ENCODE measurements at regions not wholly inside any gene's neighbourhood (a gene's known extent, or its start where the extent isn't known, plus 50 kb on each side); places are given as distances from the start of the nearest gene placed in this dataset.
"Not testable (repeated sequence)": the region's sequence is repeated elsewhere in the genome, so short reads cannot be mapped to it uniquely, and the experiment has no call there.

DNA sequence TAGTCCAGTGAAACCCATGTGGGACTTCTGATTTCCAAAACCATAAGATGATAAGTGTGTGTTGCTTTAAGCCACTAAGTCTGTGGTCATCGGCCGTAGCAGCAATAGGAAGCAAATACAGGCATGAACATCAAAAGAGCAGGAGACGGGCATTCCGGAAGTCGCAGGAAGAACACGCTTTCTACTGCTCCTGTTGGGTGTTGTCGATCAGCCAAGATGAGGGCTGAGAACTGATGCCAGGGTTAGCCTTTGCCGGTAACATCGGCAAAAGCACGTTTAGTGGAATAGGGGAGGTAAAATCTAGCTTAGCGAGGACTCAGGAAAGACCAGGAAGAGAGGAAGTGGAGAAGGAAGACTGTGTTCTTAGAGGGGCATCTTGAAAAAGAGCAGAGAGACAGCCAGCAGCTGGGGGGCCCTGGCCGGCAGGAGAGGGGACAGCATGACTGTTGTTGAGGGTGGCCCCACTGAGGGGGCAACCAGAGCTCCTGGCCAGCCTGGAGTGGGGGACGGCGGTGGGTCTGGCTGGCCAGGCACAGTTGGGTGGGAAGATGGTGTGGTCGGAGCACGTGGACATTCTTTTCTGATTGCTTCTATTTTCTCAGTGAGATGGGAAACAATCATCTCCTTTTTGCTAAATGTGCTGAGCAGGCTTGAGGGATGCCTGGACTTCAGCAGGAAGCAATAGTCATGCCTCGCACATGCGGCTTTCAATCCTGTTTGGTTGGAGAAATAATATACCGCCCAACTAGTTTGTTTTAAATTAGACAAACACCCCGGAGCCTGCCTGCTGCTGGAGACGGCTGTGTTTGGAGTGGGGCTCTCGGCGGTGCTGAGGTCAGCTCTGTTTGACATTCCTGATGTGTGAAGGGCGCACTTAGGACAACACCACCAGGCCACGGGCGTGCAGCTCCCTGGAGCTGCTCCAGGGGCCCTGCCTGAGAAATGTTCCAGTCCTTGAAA is 109.9 kb downstream of the METRNL start:
- no peak for DNase-seq (ENCODE audit: low read depth)
- H3K4me3 ChIP-seq (ENCODE audit: control insufficient read depth, low read depth, low read length) = no peak overlapping the region
- TF ChIP-seq, protein P1, sequence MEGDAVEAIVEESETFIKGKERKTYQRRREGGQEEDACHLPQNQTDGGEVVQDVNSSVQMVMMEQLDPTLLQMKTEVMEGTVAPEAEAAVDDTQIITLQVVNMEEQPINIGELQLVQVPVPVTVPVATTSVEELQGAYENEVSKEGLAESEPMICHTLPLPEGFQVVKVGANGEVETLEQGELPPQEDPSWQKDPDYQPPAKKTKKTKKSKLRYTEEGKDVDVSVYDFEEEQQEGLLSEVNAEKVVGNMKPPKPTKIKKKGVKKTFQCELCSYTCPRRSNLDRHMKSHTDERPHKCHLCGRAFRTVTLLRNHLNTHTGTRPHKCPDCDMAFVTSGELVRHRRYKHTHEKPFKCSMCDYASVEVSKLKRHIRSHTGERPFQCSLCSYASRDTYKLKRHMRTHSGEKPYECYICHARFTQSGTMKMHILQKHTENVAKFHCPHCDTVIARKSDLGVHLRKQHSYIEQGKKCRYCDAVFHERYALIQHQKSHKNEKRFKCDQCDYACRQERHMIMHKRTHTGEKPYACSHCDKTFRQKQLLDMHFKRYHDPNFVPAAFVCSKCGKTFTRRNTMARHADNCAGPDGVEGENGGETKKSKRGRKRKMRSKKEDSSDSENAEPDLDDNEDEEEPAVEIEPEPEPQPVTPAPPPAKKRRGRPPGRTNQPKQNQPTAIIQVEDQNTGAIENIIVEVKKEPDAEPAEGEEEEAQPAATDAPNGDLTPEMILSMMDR (IDR thresholded peaks at IDR 0.05; ENCODE audit: control insufficient read depth, insufficient read depth, low read depth, low read length, missing control alignments) = no peak

DNA sequence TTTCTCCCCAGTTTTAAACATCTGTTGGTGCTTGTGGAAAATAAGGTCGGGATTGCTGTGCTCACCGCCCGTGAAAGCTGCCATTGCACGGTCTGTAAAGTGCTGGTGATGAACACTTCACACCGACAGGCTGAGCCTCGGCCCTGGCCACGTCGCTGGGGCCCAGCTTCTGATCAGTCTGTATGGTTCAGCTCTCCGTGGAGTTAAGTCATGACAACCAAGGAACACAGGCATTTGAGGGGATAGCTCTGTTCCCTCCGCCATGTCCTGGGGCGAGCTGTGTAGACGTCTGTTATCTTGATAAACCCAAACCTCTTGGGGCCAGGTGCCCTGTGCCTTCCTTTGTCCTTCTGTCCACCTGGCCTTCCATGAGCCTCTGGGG is 110.6 kb downstream of the METRNL start:
- H3K4me3 ChIP-seq (ENCODE audit: control insufficient read depth, low read depth, low read length) = no peak overlapping the region
- TF ChIP-seq, protein P1 (IDR thresholded peaks at IDR 0.05; ENCODE audit: control insufficient read depth, insufficient read depth, low read depth, low read length, missing control alignments) = no peak
- no peak for DNase-seq (ENCODE audit: low read depth)

DNA sequence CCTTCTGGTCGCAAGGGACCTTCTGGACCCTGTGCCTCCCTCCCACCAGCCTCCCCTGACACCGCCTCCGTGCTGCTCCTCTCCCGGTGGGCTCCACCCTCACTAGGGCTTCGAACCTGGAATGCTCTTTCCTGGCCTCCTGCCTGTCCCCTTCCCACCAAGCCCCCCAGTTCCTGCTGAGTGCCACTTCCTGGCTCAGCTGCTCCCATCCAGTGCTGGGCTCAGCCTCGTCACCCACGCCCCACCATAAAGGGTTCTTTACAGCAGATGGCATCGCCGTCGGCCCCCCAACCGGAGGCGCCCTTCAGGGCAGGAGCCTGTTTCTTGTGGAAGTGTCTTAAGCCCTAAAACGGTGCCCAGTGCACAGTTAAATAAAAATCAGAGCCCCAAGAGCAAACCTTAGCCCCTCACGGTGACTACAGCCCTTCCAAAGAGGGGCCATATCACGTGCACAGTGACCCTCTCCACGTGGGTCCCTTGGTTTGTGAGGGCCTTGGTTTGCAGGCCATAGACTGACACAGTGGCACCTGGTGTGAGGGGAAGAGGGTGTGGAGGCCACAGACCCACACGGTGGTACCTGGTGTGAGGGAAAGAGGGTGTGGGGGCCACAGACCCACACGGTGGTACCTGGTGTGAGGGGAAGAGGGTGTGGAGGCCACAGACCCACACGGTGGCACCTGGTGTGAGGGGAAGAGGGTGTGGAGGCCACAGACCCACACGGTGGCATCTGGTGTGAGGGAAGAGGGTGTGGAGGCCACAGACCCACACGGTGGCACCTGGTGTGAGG is 111.4 kb downstream of the METRNL start:
- TF ChIP-seq, protein P1 (IDR thresholded peaks at IDR 0.05; ENCODE audit: control insufficient read depth, insufficient read depth, low read depth, low read length, missing control alignments) = no peak
- no peak overlapping the region for H3K4me3 ChIP-seq (ENCODE audit: control insufficient read depth, low read depth, low read length)
- DNase-seq (ENCODE audit: low read depth) = no peak

GRCh38 chr17:83191388-83192160 is 112.2 kb downstream of the METRNL start:
- TF ChIP-seq, protein P1 (IDR thresholded peaks at IDR 0.05; ENCODE audit: control insufficient read depth, insufficient read depth, low read depth, low read length, missing control alignments) = no peak
- DNase-seq (ENCODE audit: low read depth) = no peak

DNA sequence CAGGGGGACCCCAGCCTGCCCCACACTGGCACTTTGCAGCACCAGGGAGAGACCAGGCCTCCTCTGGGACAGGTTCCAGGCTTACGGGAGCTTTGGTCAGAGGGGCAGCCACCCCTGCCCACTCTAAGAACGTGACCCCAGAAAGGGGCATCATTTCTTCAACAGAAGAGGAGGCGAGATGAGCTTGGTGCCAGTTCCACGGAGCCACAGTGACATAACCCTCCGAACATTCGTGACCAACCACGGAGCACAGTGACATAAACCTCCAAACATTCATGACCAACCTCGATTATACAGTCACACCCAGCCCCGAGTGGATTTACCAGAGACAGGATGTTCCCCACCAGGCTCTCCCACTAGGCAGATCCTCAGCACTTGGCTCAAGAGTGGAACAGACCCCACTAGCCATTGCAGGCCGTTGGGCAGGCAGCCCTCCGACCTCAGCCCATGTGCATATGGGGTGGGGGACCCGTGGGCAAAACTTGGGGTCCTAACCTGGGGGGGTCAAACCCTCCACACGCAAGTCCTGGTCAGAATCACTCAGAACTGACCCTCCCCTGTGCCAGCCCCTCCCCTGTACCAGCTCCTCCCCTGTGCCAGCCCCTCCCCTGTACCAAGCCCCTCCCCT is 112.9 kb downstream of the METRNL start:
- no peak for DNase-seq (ENCODE audit: low read depth)
- TF ChIP-seq, protein P1 (IDR thresholded peaks at IDR 0.05; ENCODE audit: control insufficient read depth, insufficient read depth, low read depth, low read length, missing control alignments) = no peak
- H3K4me3 ChIP-seq (ENCODE audit: control insufficient read depth, low read depth, low read length) = no peak overlapping the region

More at GRCh38 chr17:83191388-83192160, 112.2 kb downstream of the METRNL start:
- H3K4me3 ChIP-seq (ENCODE audit: control insufficient read depth, low read depth, low read length) = no peak overlapping the region

DNA sequence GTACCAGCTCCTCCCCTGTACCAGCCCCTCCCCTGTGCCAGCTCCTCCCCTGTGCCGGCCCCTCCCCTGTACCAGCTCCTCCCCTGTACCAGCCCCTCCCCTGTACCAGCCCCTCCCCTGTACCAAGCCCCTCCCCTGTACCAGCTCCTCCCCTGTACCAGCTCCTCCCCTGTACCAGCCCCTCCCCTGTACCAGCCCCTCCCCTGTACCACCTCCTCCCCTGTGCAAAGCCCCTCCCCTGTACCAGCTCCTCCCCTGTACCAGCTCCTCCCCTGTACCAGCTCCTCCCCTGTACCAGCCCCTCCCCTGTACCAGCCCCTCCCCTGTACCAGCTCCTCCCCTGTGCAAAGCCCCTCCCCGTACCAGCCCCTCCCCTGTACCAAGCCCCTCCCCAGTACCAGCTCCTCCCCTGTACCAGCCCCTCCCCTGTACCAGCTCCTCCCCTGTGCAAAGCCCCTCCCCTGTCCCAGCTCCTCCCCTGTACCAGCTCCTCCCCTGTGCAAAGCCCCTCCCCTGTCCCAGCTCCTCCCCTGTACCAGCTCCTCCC is 113.5 kb downstream of the METRNL start:
- H3K4me3 ChIP-seq (ENCODE audit: control insufficient read depth, low read depth, low read length); DNase-seq (ENCODE audit: low read depth): not testable (repeated sequence)
